A549 (cell line): ENCODE measurements at regions not wholly inside any gene's neighbourhood (a gene's known extent, or its start where the extent isn't known, plus 50 kb on each side); places are given as distances from the start of the nearest gene placed in this dataset.

Experiments
- SREBF2 ChIP-seq: fragments of 450-650 bp; IDR thresholded peaks from 2 replicates; pipeline ENCODE4 v1.6.1; 2014; ENCODE audit warnings: mild to moderate bottlenecking, moderate library complexity
- TF ChIP-seq, protein P1 (sequence below): fragments of >200 bp; sonication (Bioruptor Twin); formaldehyde crosslinking; IDR thresholded peaks from 3 replicates; pipeline ENCODE4 v1.5.1; 2016

- TF ChIP-seq, protein P1, sequence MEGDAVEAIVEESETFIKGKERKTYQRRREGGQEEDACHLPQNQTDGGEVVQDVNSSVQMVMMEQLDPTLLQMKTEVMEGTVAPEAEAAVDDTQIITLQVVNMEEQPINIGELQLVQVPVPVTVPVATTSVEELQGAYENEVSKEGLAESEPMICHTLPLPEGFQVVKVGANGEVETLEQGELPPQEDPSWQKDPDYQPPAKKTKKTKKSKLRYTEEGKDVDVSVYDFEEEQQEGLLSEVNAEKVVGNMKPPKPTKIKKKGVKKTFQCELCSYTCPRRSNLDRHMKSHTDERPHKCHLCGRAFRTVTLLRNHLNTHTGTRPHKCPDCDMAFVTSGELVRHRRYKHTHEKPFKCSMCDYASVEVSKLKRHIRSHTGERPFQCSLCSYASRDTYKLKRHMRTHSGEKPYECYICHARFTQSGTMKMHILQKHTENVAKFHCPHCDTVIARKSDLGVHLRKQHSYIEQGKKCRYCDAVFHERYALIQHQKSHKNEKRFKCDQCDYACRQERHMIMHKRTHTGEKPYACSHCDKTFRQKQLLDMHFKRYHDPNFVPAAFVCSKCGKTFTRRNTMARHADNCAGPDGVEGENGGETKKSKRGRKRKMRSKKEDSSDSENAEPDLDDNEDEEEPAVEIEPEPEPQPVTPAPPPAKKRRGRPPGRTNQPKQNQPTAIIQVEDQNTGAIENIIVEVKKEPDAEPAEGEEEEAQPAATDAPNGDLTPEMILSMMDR = no peak
- no peak for TF ChIP-seq SREBF2
Observed at GRCh38 chr4:125370478-125370877, 55.7 kb downstream of the FAT4 start.
